ENCODE measurements at regions not wholly inside any gene's neighbourhood (a gene's known extent, or its start where the extent isn't known, plus 50 kb on each side); places are given as distances from the start of the nearest gene placed in this dataset.
A peak's percentile ranks its signal among the peaks of the same experiment; 100 is the strongest.

DNA sequence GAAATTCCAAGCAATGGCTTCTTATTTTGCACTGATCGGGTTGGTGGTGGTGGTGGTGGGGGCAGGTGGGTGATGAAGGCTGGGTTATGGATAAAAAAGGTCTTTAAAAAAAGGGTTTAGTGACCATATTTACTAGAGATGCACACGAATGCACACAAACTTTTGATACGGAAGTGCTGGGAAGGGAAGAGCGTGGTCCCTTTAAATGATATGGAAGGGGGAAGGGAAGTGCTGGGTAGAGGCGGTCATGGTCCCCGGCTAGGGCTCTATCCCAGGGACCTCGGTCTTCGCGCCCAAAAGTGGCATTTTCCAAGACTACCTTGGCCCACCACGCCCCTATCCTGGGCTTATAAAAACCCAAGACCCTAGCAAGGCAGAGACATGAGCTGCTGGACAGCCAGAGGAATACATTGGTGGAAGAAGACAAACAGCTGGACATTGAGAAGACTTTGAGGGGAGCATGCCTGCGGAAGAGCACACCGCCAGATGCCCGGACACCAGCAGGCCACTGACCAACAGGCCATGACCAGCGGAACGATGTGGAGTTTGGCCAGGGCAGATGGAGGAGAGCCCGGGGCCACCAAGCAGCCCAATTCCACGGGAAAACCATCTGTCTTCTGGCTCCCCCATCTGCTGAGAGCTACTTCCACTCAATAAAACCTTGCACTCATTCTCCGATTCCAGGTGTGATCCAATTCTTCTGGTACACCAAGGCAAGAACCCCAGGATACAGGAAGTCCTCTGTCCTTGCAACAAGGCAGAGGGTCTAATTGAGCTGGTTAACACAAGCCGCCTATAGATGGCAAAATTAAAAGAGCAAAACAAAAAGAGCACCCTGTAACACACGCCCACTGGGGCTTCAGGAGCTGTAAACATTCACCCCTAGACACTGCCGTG lies 1720.2 kb downstream of the MRPL39 start:
- FAIRE-seq (no peak), DNase-seq (ENCODE audit: insufficient read length, low spot score) (no peak)
- TF ChIP-seq POLR2AphosphoS5 (IDR thresholded peaks at IDR 0.05; ENCODE audit: low read depth, low read length), result no peak
- TF ChIP-seq POLR2A (IDR thresholded peaks at IDR 0.05; ENCODE audit: low read depth, low read length), result no peak
- TF ChIP-seq SPI1 (IDR thresholded peaks at IDR 0.05; ENCODE audit: low read depth, low read length), result no peak
- no peak for TF ChIP-seq PAX5 (IDR thresholded peaks at IDR 0.05; ENCODE audit: insufficient read depth, low read length, severe bottlenecking)
- TF ChIP-seq TAF1 (IDR thresholded peaks at IDR 0.05; ENCODE audit: low read depth, low read length), result no peak
- TF ChIP-seq POU2F2 (IDR thresholded peaks at IDR 0.05; ENCODE audit: low read depth, low read length), result no peak

DNA sequence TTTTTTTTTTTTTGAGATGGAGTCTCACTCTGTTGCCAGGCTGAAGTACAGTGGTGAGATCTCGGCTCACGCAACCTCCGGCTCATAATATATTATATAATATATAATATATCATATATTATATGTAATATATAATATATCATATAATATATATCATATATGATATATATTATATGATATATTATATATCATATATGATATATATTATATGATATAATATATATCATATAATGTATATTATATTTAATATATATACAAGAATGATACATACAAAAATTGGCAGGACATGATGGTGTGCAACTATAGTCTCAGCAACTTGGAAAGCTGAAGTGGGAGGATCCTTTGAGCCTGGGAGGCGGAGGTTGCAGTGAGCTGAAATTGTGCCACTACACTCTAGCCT lies 1725.5 kb downstream of the MRPL39 start:
- no peak for TF ChIP-seq SPI1 (IDR thresholded peaks at IDR 0.05; ENCODE audit: low read depth, low read length)
- no peak for TF ChIP-seq POU2F2 (IDR thresholded peaks at IDR 0.05; ENCODE audit: low read depth, low read length)
- no peak for TF ChIP-seq POLR2A (IDR thresholded peaks at IDR 0.05; ENCODE audit: low read depth, low read length)
- TF ChIP-seq POLR2AphosphoS5 (IDR thresholded peaks at IDR 0.05; ENCODE audit: low read depth, low read length), result no peak
- no peak for TF ChIP-seq TAF1 (IDR thresholded peaks at IDR 0.05; ENCODE audit: low read depth, low read length)
- TF ChIP-seq PAX5 (IDR thresholded peaks at IDR 0.05; ENCODE audit: insufficient read depth, low read length, severe bottlenecking), result no peak
- DNase-seq (ENCODE audit: insufficient read length, low spot score), result no peak
- FAIRE-seq, result no peak

- no peak for FAIRE-seq
- no peak for DNase-seq (ENCODE audit: insufficient read length, low spot score)
- TF ChIP-seq POLR2AphosphoS5 (IDR thresholded peaks at IDR 0.05; ENCODE audit: low read depth, low read length) (no peak), POLR2A (IDR thresholded peaks at IDR 0.05; ENCODE audit: low read depth, low read length) (no peak)
Observed at GRCh38 chr21:23876925-23877558, 1730.2 kb downstream of the MRPL39 start.

DNA sequence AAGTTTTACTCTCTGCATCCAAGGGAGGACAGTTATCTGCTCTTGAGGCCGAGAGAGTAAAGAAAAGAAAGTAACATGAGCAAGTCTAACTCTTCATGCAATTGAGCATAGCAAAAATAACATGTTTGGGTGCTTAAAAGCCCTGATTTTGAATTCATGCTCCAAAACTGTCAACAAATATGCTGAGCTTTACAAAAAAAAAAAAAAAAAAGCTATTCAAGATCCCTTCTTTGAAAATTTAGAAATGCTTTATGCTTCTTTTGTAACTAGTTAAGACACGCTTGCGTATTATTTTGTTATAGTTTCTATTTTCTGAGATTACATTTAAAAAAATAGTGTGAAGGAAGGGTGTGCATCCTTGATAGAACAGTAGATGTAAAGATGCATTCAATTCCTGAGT lies 1733.0 kb downstream of the MRPL39 start:
- no peak for FAIRE-seq
- no peak for DNase-seq (ENCODE audit: insufficient read length, low spot score)
- TF ChIP-seq POU2F2 (IDR thresholded peaks at IDR 0.05; ENCODE audit: low read depth, low read length) (no peak), SPI1 (IDR thresholded peaks at IDR 0.05; ENCODE audit: low read depth, low read length) (no peak), PAX5 (IDR thresholded peaks at IDR 0.05; ENCODE audit: insufficient read depth, low read length, severe bottlenecking) (no peak), POLR2A (IDR thresholded peaks at IDR 0.05; ENCODE audit: low read depth, low read length) (no peak), POLR2AphosphoS5 (IDR thresholded peaks at IDR 0.05; ENCODE audit: low read depth, low read length) (no peak), TAF1 (IDR thresholded peaks at IDR 0.05; ENCODE audit: low read depth, low read length) (no peak)

GRCh38 chr21:23861911-23862504 lies 1745.3 kb downstream of the MRPL39 start:
- no peak for FAIRE-seq
- DNase-seq (ENCODE audit: insufficient read length, low spot score), result no peak
- TF ChIP-seq TAF1 (IDR thresholded peaks at IDR 0.05; ENCODE audit: low read depth, low read length) (no peak), SPI1 (IDR thresholded peaks at IDR 0.05; ENCODE audit: low read depth, low read length) (no peak), POLR2A (IDR thresholded peaks at IDR 0.05; ENCODE audit: low read depth, low read length) (no peak)

GRCh38 chr21:23858878-23859277 lies 1748.4 kb downstream of the MRPL39 start:
- FAIRE-seq, result no peak
- no peak for DNase-seq (ENCODE audit: insufficient read length, low spot score)
- TF ChIP-seq POLR2A (IDR thresholded peaks at IDR 0.05; ENCODE audit: low read depth, low read length) (no peak), POLR2AphosphoS5 (IDR thresholded peaks at IDR 0.05; ENCODE audit: low read depth, low read length) (no peak), POU2F2 (IDR thresholded peaks at IDR 0.05; ENCODE audit: low read depth, low read length) (no peak), PAX5 (IDR thresholded peaks at IDR 0.05; ENCODE audit: insufficient read depth, low read length, severe bottlenecking) (no peak), SPI1 (IDR thresholded peaks at IDR 0.05; ENCODE audit: low read depth, low read length) (no peak), TAF1 (IDR thresholded peaks at IDR 0.05; ENCODE audit: low read depth, low read length) (no peak)

GRCh38 chr21:23853796-23854379 lies 1753.4 kb downstream of the MRPL39 start:
- FAIRE-seq, result no peak
- DNase-seq (ENCODE audit: insufficient read length, low spot score), result peak; percentile 3

GRCh38 chr21:23837564-23837963 lies 1769.7 kb downstream of the MRPL39 start:
- TF ChIP-seq POLR2AphosphoS5 (IDR thresholded peaks at IDR 0.05; ENCODE audit: low read depth, low read length) (no peak), POU2F2 (IDR thresholded peaks at IDR 0.05; ENCODE audit: low read depth, low read length) (no peak), PAX5 (IDR thresholded peaks at IDR 0.05; ENCODE audit: insufficient read depth, low read length, severe bottlenecking) (no peak), SPI1 (IDR thresholded peaks at IDR 0.05; ENCODE audit: low read depth, low read length) (no peak)
- DNase-seq (ENCODE audit: insufficient read length, low spot score), result no peak
- FAIRE-seq, result no peak

More at GRCh38 chr21:23853796-23854379, 1753.4 kb downstream of the MRPL39 start:
- TF ChIP-seq POU2F2 (IDR thresholded peaks at IDR 0.05; ENCODE audit: low read depth, low read length) (no peak), TAF1 (IDR thresholded peaks at IDR 0.05; ENCODE audit: low read depth, low read length) (no peak), POLR2A (IDR thresholded peaks at IDR 0.05; ENCODE audit: low read depth, low read length) (no peak), SPI1 (IDR thresholded peaks at IDR 0.05; ENCODE audit: low read depth, low read length) (no peak), POLR2AphosphoS5 (IDR thresholded peaks at IDR 0.05; ENCODE audit: low read depth, low read length) (no peak), PAX5 (IDR thresholded peaks at IDR 0.05; ENCODE audit: insufficient read depth, low read length, severe bottlenecking) (no peak)

DNA sequence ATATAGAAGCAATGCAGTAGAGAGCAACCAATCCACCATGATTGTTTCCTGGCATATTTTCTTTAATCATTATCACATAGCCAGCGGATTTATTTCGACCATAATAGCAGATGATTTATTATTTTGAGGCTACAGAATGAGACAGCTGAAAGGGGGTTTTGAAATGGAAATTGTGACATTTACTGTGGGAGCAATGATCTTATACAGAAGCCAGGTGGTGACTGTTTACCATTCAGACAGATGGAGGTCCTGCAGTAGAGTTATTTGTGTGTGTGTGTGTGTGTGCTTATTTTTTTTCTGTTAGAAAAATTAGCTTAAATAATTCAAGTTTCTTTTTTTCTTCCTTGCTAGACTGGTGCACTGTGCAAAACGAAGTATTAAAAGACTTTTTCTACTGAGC lies 1784.5 kb downstream of the MRPL39 start:
- TF ChIP-seq POLR2A (IDR thresholded peaks at IDR 0.05; ENCODE audit: low read depth, low read length), result no peak
- no peak for TF ChIP-seq PAX5 (IDR thresholded peaks at IDR 0.05; ENCODE audit: insufficient read depth, low read length, severe bottlenecking)
- TF ChIP-seq TAF1 (IDR thresholded peaks at IDR 0.05; ENCODE audit: low read depth, low read length), result no peak
- TF ChIP-seq POU2F2 (IDR thresholded peaks at IDR 0.05; ENCODE audit: low read depth, low read length), result no peak
- no peak for TF ChIP-seq POLR2AphosphoS5 (IDR thresholded peaks at IDR 0.05; ENCODE audit: low read depth, low read length)
- TF ChIP-seq SPI1 (IDR thresholded peaks at IDR 0.05; ENCODE audit: low read depth, low read length), result no peak
- FAIRE-seq (no peak), DNase-seq (ENCODE audit: insufficient read length, low spot score) (no peak)
